ENCODE measurements at regions not wholly inside any gene's neighbourhood (a gene's known extent, or its start where the extent isn't known, plus 50 kb on each side); places are given as distances from the start of the nearest gene placed in this dataset.
A peak's percentile ranks its signal among the peaks of the same experiment; 100 is the strongest.

DNA sequence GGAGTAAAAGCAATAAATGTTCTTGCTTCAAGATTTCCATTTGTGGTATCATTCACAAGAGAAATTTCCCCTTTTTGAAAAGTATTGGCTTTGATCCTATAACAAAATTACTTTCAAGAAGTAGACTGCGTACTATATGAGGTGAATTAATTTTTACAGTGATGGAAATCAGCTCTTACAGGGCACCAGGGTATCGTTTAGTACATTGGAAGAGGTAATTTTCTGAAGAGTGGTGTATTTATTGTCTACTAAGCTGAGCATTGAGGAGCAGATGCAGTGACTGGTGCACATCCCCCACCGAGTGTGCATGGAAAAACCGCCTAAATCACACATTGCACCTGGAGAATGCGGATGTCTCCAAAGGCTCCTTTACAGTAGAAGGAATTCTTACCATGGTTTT lies 209.5 kb downstream of the SAMD5 start:
- DNase-seq = no peak

GRCh38 chr6:147722158-147722557 lies 213.7 kb downstream of the SAMD5 start:
- DNase-seq = no peak

GRCh38 chr6:147724454-147724853 lies 216.0 kb downstream of the SAMD5 start:
- DNase-seq = no peak

DNA sequence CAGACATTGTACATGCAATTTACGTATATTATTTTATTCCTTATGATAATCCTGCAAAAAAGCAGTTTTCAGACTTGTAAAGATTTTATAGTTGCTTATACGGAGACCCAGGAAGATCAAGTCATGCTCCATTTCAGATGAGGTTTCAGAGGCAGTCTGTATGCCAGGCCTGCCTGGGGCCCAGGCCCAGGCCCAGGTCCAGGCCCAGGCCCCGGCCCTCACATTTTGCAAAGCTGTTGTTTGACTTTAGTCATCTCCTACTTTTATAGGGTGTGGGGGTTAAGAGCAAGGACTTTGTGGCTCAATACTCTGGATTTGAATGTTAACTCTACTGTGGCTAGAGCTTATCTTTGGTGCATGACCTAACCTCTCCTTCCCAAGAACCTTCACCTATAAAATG lies 217.9 kb downstream of the SAMD5 start:
- DNase-seq = no peak

GRCh38 chr6:147728903-147729302 lies 220.4 kb downstream of the SAMD5 start:
- DNase-seq = no peak

DNA sequence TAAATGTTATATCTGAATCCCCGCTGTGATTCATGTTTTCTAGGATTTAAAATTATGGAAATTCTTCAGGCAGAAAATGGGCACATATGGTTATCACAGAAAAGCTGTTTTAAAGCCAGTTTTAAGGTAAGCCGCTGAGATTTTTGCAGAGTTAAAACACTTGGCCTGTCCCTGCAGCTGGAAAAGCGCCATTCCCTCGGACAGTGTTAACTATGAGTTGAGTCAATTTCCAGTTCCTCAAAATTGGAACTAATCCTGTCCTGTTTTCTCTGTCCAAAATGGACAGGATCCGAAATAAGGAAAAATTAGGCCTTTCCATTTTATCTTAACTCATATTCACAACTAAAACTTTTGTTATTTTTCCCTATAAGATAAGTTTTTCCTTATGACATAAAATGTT lies 225.2 kb downstream of the SAMD5 start:
- no peak for DNase-seq

DNA sequence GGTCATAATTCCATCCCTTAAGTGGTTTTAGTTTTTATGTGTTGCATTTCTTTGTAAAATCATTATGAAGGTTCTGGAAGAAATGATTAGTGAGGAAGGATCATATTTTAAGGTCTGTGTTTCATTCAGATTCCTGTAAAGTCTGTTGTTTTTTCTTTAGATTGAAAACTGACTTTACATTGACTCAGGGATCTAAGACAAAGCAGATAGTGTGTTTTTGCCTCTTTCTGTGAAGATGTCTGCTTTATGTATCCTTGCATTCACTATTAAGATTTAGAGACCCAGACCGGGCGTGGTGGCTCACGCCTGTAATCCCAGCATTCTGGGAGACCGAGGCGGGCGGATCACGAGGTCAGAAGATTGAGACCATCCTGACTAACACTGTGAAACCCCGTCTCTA lies 225.7 kb downstream of the SAMD5 start:
- DNase-seq = no peak

DNA sequence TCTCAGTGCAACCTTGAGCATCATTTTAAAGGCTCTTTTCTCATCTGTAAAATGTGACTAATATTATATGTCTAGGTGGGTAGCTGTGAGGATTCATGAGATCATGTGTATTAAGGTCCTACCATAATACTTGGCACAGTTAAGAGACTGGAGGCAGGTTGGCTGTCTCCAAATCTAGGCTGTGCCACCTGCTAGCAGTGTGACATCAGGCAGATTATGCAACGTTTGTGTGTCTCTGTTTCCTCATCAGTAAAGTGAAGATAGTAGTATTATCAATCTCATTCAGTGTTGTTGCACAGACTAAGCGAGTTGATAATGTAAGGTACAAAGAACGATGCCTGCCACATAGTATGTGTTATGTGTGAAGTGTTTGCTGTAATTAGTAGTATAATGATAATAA lies 227.4 kb downstream of the SAMD5 start:
- DNase-seq = peak in 1 of 2 experiments; percentile 23

DNA sequence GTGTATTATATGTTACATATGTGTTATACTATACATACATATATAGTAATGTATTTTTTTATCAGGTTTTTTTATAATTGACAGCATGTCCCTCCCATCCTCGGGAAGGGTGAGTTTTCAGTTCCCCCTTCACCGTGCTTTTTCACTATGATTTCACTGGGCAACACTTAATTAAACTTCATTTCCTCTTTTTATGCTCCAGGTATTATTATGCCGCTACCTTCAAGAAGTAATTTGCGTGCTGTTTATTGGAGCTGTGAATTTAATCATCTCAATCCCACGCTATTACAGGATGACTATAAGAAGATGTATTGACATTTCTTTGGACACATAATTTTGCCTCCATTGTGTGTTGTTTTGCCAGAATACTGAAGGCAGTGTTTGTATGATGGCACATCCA lies 228.6 kb downstream of the SAMD5 start:
- DNase-seq = no peak

DNA sequence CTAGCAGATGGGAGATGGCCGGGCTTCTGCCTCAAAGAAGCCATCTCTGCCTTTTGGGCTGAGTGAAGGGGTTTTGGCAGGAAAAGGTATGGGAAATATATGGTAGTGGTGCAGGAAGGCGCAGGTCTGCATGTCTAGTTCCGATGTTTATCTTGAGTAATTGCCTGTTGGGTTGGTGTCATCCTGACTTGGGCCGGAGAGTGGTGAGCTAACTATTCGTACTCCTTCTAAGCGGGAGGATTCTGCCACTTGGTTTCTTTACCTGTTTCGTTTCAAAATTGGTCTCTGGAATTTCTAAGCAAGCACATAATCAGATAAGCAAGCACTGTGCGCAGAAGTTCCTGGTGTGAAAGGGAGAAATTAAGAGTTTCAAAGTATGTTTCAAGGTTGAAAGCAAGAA lies 229.6 kb downstream of the SAMD5 start:
- DNase-seq = no peak

- DNase-seq = no peak
Observed at GRCh38 chr6:147738516-147739162, 230.1 kb downstream of the SAMD5 start.

GRCh38 chr6:147740326-147740725 lies 231.8 kb downstream of the SAMD5 start:
- DNase-seq = no peak

- no peak for DNase-seq
Observed at GRCh38 chr6:147740916-147741315, 232.4 kb downstream of the SAMD5 start.

- peak; percentile 27 to 64 for DNase-seq
Observed at GRCh38 chr6:147741389-147741788, 232.9 kb downstream of the SAMD5 start.

GRCh38 chr6:147742440-147742839 lies 233.9 kb downstream of the SAMD5 start:
- no peak for DNase-seq

- DNase-seq = no peak
Observed at GRCh38 chr6:147744012-147744411, 235.5 kb downstream of the SAMD5 start.

DNA sequence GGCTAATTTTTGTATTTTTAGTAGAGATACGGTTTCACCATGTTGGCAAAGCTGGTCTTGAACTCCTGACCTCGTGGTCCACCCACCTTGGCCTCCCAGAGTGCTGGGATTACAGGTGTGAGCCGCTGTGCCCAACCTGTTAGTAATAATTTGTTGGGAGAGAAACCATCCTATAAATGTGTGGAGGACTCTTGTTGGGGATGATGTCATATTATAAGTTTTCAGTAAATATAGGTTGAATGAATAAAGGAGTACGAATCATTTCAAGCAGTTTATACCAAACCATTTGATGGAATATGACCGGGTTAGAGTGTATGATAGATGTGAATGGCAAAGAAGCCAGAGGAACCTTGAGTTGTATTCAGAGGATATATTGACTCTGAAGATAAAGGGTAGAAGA lies 240.8 kb downstream of the SAMD5 start:
- no peak for DNase-seq

GRCh38 chr6:147750413-147750812 lies 241.9 kb downstream of the SAMD5 start:
- peak; percentile 84 to 87 for DNase-seq

DNA sequence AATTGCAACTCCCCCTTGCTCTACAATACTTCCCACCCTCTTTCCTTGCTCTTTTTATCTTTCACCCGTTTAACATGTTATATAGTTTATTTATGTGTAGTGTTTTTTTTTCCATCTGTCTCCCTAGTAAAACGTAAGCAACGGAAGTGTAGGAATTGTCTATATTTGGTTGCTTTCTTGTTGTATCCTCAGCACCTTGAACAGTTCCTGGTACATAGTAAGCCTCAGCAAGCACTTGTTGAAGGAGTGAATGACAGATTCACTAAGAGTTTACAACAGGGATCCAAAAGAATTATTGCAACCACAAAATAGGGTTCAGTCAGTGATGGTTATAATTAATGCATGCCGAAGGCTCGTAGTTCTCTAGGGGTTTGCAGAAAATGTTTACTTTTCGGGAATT lies 242.7 kb downstream of the SAMD5 start:
- DNase-seq = no peak

DNA sequence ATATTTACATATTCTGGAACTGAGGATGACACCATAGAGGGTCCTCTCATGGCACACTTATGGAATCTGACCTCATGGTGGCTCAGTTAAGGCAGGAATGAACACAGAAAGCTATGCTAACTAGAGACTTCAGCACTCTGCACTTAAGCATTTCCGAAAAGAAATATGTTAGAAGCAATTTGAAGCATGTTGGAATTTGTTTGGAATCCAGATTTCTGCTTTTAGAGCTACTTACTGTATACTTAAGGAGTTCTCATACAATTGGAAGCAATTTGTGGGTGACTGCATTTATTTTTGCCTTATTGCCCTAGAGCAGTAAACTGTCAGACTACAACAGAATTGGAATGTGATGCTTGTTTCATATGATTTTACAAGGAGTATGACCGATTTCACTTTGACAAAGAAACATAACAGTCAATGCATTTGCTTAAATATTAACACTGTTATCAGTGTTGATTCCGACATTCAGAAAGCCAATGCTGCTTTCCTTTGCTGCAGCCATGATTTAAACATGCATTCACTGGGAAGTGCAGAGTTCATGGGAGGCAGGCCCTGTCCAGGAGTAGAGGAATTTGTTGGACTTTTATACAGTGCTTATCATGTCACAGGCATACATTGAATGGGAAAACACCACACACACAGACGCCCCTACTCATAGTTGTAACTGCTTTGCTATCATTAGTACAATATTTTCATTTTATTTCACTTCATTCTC lies 244.4 kb downstream of the SAMD5 start:
- DNase-seq = no peak

GRCh38 chr6:147755999-147756398 lies 247.5 kb downstream of the SAMD5 start:
- DNase-seq = no peak

DNA sequence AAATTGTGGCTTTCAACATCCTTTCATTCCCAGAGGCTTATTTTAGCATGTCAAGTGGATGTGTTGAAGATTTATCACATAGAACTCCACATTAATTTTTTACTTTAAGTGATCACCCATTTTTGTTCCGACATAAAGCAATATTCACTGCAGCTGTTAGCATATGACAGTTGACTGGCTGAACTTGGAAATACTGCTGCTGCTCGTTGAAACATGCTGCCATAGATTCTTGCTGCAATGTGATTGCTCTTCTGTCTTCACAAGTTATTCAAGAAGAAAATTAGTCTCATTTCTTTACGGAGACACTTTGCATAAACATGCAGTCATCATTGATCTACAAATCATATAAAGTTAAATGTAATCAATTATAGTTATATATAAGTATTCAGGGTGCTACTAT lies 248.4 kb downstream of the SAMD5 start:
- no peak for DNase-seq

GRCh38 chr6:147757291-147757690 lies 248.8 kb downstream of the SAMD5 start:
- no peak for DNase-seq

DNA sequence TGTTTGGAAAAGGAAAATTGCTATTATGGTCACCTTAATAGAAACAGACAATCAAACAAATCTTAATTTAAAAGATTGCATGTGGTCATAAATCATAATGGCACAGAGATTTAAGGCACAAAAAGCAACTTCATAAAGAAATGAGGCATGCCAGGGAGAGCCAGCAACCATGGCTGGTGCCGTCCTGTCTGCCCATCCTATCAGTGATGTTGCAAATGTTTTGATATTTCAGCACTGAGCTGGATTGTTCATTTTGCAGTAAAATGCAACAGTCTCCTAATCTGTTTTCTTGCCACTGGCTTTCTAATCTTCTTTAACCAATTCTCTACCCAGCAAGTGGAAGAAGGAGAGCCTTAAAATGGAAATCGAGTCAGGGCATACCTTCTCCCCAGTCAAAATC lies 249.8 kb downstream of the SAMD5 start:
- DNase-seq = no peak

DNA sequence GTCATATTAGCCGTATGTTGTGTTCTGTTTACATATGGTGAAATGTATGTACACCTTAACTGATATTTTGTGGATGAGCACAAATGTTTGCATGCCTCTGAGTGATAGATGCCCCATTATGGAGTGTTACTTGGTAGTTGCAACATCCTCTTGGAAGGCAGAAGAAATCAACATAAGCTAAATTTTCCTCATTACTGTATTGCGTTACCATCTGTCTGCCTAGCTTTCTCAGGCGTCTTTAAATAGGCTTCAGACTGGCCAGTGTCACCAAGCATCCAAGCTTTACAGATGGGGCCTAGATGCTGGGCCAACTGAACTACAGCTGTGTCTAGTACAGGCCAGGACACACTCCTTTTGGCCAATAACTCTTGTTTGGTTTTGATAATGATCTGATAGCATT lies 250.6 kb downstream of the SAMD5 start:
- DNase-seq = no peak
